ENCODE measurements at regions not wholly inside any gene's neighbourhood (a gene's known extent, or its start where the extent isn't known, plus 50 kb on each side); places are given as distances from the start of the nearest gene placed in this dataset.
A peak's percentile ranks its signal among the peaks of the same experiment; 100 is the strongest.

DNA sequence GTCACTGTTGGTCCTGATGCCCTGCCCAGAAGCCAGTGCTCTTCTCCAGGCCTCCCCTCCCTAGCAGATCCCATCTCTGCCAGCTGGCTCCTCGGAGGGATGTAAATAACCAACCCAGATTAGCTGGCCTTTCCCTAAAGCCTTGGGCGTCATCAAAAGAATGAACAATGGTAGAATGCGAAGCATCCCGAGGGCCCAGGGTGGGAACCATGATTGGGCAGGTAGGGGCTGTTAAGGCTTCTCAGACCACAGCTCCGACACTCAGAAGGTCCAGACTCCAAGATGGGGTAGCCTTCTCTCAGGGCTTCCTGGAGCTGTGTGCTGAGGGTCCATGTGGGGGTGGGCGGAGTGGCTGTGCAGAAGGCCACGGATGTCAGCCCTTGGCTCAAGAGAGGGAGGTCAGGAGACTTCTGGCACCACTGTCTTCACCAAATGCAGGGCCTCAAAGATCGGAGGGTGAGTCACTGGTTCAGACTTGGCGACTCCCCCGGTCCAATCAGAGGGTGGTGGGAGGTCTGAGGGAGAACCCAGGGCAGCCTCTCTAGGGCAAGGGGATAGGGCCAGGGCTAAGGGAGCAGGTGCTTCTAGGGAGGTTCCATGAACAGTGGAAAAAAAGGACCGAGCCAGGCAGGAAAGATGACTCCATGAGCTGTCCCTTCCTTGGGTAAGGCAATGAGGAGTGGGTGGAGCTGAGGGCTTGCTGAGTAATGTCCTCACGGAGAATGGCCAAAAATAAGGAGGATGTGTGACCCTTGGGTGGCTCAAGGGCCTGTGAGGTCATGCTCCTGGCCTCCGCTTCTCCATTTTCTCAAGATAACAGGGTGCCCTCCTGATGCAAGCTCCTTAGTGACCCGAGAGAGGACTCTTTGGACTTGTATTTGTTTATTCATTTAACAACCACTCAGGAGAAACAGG, 58.4 kb upstream of the EPS8L3 start:
- intact Hi-C loops (cut with micrococcal nuclease; ENCODE audit: unreplicated experiment) (no loop called here), in situ Hi-C loops (cut with HindIII; ENCODE audit: low pct_unique_long_range_greater_than_20kb, low sequenced_read_pairs) (no loop called here)
- POLR2A ChIA-PET = no interaction called here
- no TSS peak for BruUV-seq (replicated peaks)
- Histone ChIP-seq H3K4me1 (ENCODE audit: control insufficient read depth, insufficient read depth, low read length) (peaks cover 64% of the 10 kb centered on the region), H3K4me3 (ENCODE audit: low read depth in 2 of 2, low read length in 2 of 2) (no peak overlapping the region), H3K27me3 (ENCODE audit: control insufficient read depth, insufficient read depth, low read length) (no peaks in the 10 kb centered on the region), H3K9me3 (ENCODE audit: control insufficient read depth, insufficient read depth, low read depth, low read length) (no peaks in the 10 kb centered on the region), H3K27ac (ENCODE audit: low read length) (peak overlapping the region; percentile 98), H3K36me3 (ENCODE audit: control insufficient read depth, insufficient read depth, low read length) (no peaks in the 10 kb centered on the region)
- peak; percentile 60 for DNase-seq (ENCODE audit: low read depth, low spot score)
- CTCF ChIA-PET = interaction anchor here (0.6 kb wide), 1 partner anchor 9 kb away, joined by 8 read pairs; no protein-coding TSS in a partner anchor
- TF ChIP-seq SIN3A (IDR thresholded peaks at IDR 0.05; ENCODE audit: borderline replicate concordance, insufficient read depth, low read depth, low read length) (no peak), CTCF (IDR thresholded peaks at IDR 0.05) (no peak), POLR2AphosphoS5 (IDR thresholded peaks at IDR 0.05; ENCODE audit: low read depth, low read length) (no peak), TCF7L2 (IDR thresholded peaks at IDR 0.05; ENCODE audit: low read depth, low read length) (no peak)
- TF ChIP-seq, protein P1, sequence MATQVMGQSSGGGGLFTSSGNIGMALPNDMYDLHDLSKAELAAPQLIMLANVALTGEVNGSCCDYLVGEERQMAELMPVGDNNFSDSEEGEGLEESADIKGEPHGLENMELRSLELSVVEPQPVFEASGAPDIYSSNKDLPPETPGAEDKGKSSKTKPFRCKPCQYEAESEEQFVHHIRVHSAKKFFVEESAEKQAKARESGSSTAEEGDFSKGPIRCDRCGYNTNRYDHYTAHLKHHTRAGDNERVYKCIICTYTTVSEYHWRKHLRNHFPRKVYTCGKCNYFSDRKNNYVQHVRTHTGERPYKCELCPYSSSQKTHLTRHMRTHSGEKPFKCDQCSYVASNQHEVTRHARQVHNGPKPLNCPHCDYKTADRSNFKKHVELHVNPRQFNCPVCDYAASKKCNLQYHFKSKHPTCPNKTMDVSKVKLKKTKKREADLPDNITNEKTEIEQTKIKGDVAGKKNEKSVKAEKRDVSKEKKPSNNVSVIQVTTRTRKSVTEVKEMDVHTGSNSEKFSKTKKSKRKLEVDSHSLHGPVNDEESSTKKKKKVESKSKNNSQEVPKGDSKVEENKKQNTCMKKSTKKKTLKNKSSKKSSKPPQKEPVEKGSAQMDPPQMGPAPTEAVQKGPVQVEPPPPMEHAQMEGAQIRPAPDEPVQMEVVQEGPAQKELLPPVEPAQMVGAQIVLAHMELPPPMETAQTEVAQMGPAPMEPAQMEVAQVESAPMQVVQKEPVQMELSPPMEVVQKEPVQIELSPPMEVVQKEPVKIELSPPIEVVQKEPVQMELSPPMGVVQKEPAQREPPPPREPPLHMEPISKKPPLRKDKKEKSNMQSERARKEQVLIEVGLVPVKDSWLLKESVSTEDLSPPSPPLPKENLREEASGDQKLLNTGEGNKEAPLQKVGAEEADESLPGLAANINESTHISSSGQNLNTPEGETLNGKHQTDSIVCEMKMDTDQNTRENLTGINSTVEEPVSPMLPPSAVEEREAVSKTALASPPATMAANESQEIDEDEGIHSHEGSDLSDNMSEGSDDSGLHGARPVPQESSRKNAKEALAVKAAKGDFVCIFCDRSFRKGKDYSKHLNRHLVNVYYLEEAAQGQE (IDR thresholded peaks at IDR 0.05; ENCODE audit: insufficient read depth in 1 of 2, low read depth in 2 of 2, low read length in 1 of 2) = no peak
- ATAC-seq = peak; percentile 3; the same call in 1 of the 2 replicates

- Histone ChIP-seq H3K4me1 (ENCODE audit: control insufficient read depth, insufficient read depth, low read length) (peaks cover 62% of the 10 kb centered on the region), H3K27ac (ENCODE audit: low read length) (peak overlapping the region; percentile 98), H3K36me3 (ENCODE audit: control insufficient read depth, insufficient read depth, low read length) (no peaks in the 10 kb centered on the region), H3K27me3 (ENCODE audit: control insufficient read depth, insufficient read depth, low read length) (no peaks in the 10 kb centered on the region), H3K9me3 (ENCODE audit: control insufficient read depth, insufficient read depth, low read depth, low read length) (no peaks in the 10 kb centered on the region), H3K4me3 (ENCODE audit: low read depth in 2 of 2, low read length in 2 of 2) (no peak overlapping the region)
- ATAC-seq (no peak), DNase-seq (ENCODE audit: low read depth, low spot score) (no peak)
- no peak for TF ChIP-seq CTCF (IDR thresholded peaks at IDR 0.05)
- TF ChIP-seq SIN3A (IDR thresholded peaks at IDR 0.05; ENCODE audit: borderline replicate concordance, insufficient read depth, low read depth, low read length) = no peak
- no peak for TF ChIP-seq POLR2AphosphoS5 (IDR thresholded peaks at IDR 0.05; ENCODE audit: low read depth, low read length)
- TF ChIP-seq, protein P1 (IDR thresholded peaks at IDR 0.05; ENCODE audit: insufficient read depth in 1 of 2, low read depth in 2 of 2, low read length in 1 of 2) = no peak
- TF ChIP-seq TCF7L2 (IDR thresholded peaks at IDR 0.05; ENCODE audit: low read depth, low read length) = no peak
- intact Hi-C loops (cut with micrococcal nuclease; ENCODE audit: unreplicated experiment) (no loop called here), in situ Hi-C loops (cut with HindIII; ENCODE audit: low pct_unique_long_range_greater_than_20kb, low sequenced_read_pairs) (no loop called here)
- BruUV-seq (replicated peaks) = no TSS peak
- POLR2A ChIA-PET = no interaction called here
- CTCF ChIA-PET = interaction anchor here (0.5 kb wide), 1 partner anchor 29 kb away, joined by 3 read pairs; no protein-coding TSS in a partner anchor
These were observed 57.5 kb upstream of the EPS8L3 start for GRCh38 chr1:109821221-109821669.

Measured in Panc1 (cell line).